Right cardiac atrium (tissue), 5 donors: ENCODE measurements at regions not wholly inside any gene's neighbourhood (a gene's known extent, or its start where the extent isn't known, plus 50 kb on each side); places are given as distances from the start of the nearest gene placed in this dataset.

Experiments
- ATAC-seq, 2 donors: fragments of 200-7000 bp; cut with Tn5 transposase; one replicate each; pipeline versions ENCODE4 v1.8.0 to v1.9.1; 2020; ENCODE audit warnings: moderate library complexity in 2 of 2, mild to moderate bottlenecking in 1 of 2
- DNase-seq, 3 donors: peaks; one replicate each; pipeline ENCODE4 v3.0.0-alpha.2; 2020
- H3K27ac ChIP-seq: one replicate; pipeline ENCODE4 v1.5.1; 2013; ENCODE audit warnings: mild to moderate bottlenecking, low read length, control low read depth, moderate library complexity
- H3K27me3 ChIP-seq: one replicate; pipeline ENCODE4 v1.6.1; 2013; ENCODE audit not compliant: control insufficient read depth, insufficient read depth
- H3K4me1 ChIP-seq: one replicate; pipeline ENCODE4 v1.6.1; 2013; ENCODE audit warnings: low read length; ENCODE audit not compliant: control insufficient read depth, insufficient read depth
- H3K4me3 ChIP-seq: one replicate; pipeline ENCODE4 v1.5.1; 2013; ENCODE audit warnings: low read length, control low read depth
- H3K9me3 ChIP-seq: one replicate; pipeline ENCODE4 v1.6.1; 2013; ENCODE audit warnings: low read length; ENCODE audit not compliant: control insufficient read depth
- WGBS: extraction: QIAGEN DNeasy Blood & Tissue Kit; methylation state at CpG from one replicate; pipeline ENCODE4 v1.1.7; 2013; 5-methylcytosine and 5-hydroxymethylcytosine counted together
- intact Hi-C, 4 donors: fragments of 100-400 bp; cut with DNase I; formaldehyde crosslinking; loops; one replicate each; pipeline versions ENCODE4 v1.11.0 to v1.14.0; 2022 to 2023
- donor health status: healthy with polysubstance abuse.
- donor health status: DM: no; HTN: yes; CAD: no.
- donor health status: DM: no; HTN: no; CAD: no.
- donor health status: DM: no; HTN: yes; CAD: no; lungs with severe emphysema.
- donor health status: DM: yes; HTN: yes; CAD: no.

GRCh38 chr18:26741048-26741447, 124.5 kb downstream of the AQP4 start:
- intact Hi-C loops = no loop called here
- Histone ChIP-seq H3K9me3 (no peaks in the 10 kb centered on the region), H3K4me3 (no peak overlapping the region), H3K27ac (no peak overlapping the region), H3K4me1 (no peaks in the 10 kb centered on the region), H3K27me3 (no peaks in the 10 kb centered on the region)
- WGBS = 89% methylated on average over 1 of the region's 1 CpG
- DNase-seq (no peak), ATAC-seq (no peak)

GRCh38 chr18:26740396-26740795, 125.1 kb downstream of the AQP4 start:
- no peak for DNase-seq
- intact Hi-C loops = no loop called here
- Histone ChIP-seq H3K27me3 (no peaks in the 10 kb centered on the region), H3K4me3 (no peak overlapping the region), H3K27ac (no peak overlapping the region), H3K9me3 (no peaks in the 10 kb centered on the region), H3K4me1 (no peaks in the 10 kb centered on the region)
- WGBS = 81% methylated on average over 2 of the region's 2 CpGs
- ATAC-seq = no peak

- Histone ChIP-seq H3K9me3 (no peaks in the 10 kb centered on the region), H3K27me3 (no peaks in the 10 kb centered on the region), H3K4me1 (no peaks in the 10 kb centered on the region), H3K27ac (no peak overlapping the region), H3K4me3 (no peak overlapping the region)
- ATAC-seq (no peak), DNase-seq (no peak)
- WGBS = 89% methylated on average over 3 of the region's 3 CpGs
- intact Hi-C loops = no loop called here
Measured at GRCh38 chr18:26738706-26739105, 126.8 kb downstream of the AQP4 start.

- Histone ChIP-seq H3K4me1 (no peaks in the 10 kb centered on the region), H3K9me3 (no peaks in the 10 kb centered on the region), H3K27ac (no peak overlapping the region), H3K27me3 (no peaks in the 10 kb centered on the region), H3K4me3 (no peak overlapping the region)
- no peak for ATAC-seq
- DNase-seq = no peak
- WGBS = 89% methylated on average over 1 of the region's 1 CpG
- intact Hi-C loops = no loop called here
Measured at GRCh38 chr18:26736301-26736700, 129.2 kb downstream of the AQP4 start.

GRCh38 chr18:26734760-26735159, 130.7 kb downstream of the AQP4 start:
- Histone ChIP-seq H3K4me3 (no peak overlapping the region), H3K27ac (no peak overlapping the region), H3K4me1 (no peaks in the 10 kb centered on the region), H3K27me3 (no peaks in the 10 kb centered on the region), H3K9me3 (no peaks in the 10 kb centered on the region)
- DNase-seq (no peak), ATAC-seq (no peak)
- intact Hi-C loops = no loop called here
- 52% methylated on average over 4 of the region's 4 CpGs for WGBS

GRCh38 chr18:26729449-26729848, 136.1 kb downstream of the AQP4 start:
- Histone ChIP-seq H3K4me3 (no peak overlapping the region), H3K4me1 (no peaks in the 10 kb centered on the region), H3K27ac (no peak overlapping the region), H3K9me3 (no peaks in the 10 kb centered on the region), H3K27me3 (no peaks in the 10 kb centered on the region)
- ATAC-seq (no peak), DNase-seq (no peak)
- WGBS = 91% methylated on average over 2 of the region's 2 CpGs
- intact Hi-C loops = no loop called here

GRCh38 chr18:26729008-26729407, 136.5 kb downstream of the AQP4 start:
- Histone ChIP-seq H3K9me3 (no peaks in the 10 kb centered on the region), H3K27me3 (no peaks in the 10 kb centered on the region), H3K4me3 (no peak overlapping the region), H3K27ac (no peak overlapping the region), H3K4me1 (no peaks in the 10 kb centered on the region)
- intact Hi-C loops = no loop called here
- ATAC-seq = no peak
- no peak for DNase-seq
- WGBS = 80% methylated on average over 3 of the region's 3 CpGs

GRCh38 chr18:26723981-26724380, 141.5 kb downstream of the AQP4 start:
- DNase-seq = no peak
- Histone ChIP-seq H3K27me3 (no peaks in the 10 kb centered on the region), H3K4me1 (no peaks in the 10 kb centered on the region), H3K27ac (no peak overlapping the region), H3K4me3 (no peak overlapping the region), H3K9me3 (no peaks in the 10 kb centered on the region)
- intact Hi-C loops = no loop called here
- 75% methylated on average over 3 of the region's 3 CpGs for WGBS
- no peak for ATAC-seq

GRCh38 chr18:26722565-26722931, 143.0 kb downstream of the AQP4 start:
- 91% methylated on average over 2 of the region's 2 CpGs for WGBS
- H3K27me3 ChIP-seq = no peaks in the 10 kb centered on the region
- no peaks in the 10 kb centered on the region for H3K9me3 ChIP-seq
- H3K4me1 ChIP-seq = no peaks in the 10 kb centered on the region
- ATAC-seq = no peak
- no peak overlapping the region for H3K4me3 ChIP-seq
- intact Hi-C loops = no loop called here
- no peak for DNase-seq
- no peak overlapping the region for H3K27ac ChIP-seq

- Histone ChIP-seq H3K9me3 (no peaks in the 10 kb centered on the region), H3K4me3 (no peak overlapping the region), H3K27ac (no peak overlapping the region), H3K27me3 (no peaks in the 10 kb centered on the region), H3K4me1 (no peaks in the 10 kb centered on the region)
- WGBS = 85% methylated on average over 9 of the region's 9 CpGs
- intact Hi-C loops = no loop called here
- DNase-seq = no peak
- no peak for ATAC-seq
Measured at GRCh38 chr18:26721854-26722564, 143.5 kb downstream of the AQP4 start.

GRCh38 chr18:26719896-26720295, 145.6 kb downstream of the AQP4 start:
- intact Hi-C loops = no loop called here

GRCh38 chr18:26717123-26717719, 148.3 kb downstream of the AQP4 start:
- Histone ChIP-seq H3K27ac (no peak overlapping the region), H3K4me3 (no peak overlapping the region), H3K9me3 (no peaks in the 10 kb centered on the region), H3K4me1 (no peaks in the 10 kb centered on the region), H3K27me3 (no peaks in the 10 kb centered on the region)
- 84% methylated on average over 4 of the region's 4 CpGs for WGBS
- intact Hi-C loops = no loop called here
- ATAC-seq = no peak
- no peak for DNase-seq

More at GRCh38 chr18:26719896-26720295, 145.6 kb downstream of the AQP4 start:
- H3K27me3 ChIP-seq = no peaks in the 10 kb centered on the region
- H3K9me3 ChIP-seq = no peaks in the 10 kb centered on the region
- no peak overlapping the region for H3K4me3 ChIP-seq
- 57% methylated on average over 1 of the region's 1 CpG for WGBS
- ATAC-seq (no peak), DNase-seq (no peak)
- H3K27ac ChIP-seq = no peak overlapping the region
- no peaks in the 10 kb centered on the region for H3K4me1 ChIP-seq
